Activated CD8-positive, alpha-beta memory T cell treated with anti-CD3 and anti-CD28 coated beads for 48 hours (primary cell): ENCODE measurements at regions not wholly inside any gene's neighbourhood (a gene's known extent, or its start where the extent isn't known, plus 50 kb on each side); places are given as distances from the start of the nearest gene placed in this dataset.

Experiments used
- DNase-seq, 3 experiments: peaks; one replicate each; pipeline ENCODE4 v3.0.0-alpha.2; 2020; ENCODE audit warnings: low read depth in 2 of 3, low spot score in 2 of 3

DNA sequence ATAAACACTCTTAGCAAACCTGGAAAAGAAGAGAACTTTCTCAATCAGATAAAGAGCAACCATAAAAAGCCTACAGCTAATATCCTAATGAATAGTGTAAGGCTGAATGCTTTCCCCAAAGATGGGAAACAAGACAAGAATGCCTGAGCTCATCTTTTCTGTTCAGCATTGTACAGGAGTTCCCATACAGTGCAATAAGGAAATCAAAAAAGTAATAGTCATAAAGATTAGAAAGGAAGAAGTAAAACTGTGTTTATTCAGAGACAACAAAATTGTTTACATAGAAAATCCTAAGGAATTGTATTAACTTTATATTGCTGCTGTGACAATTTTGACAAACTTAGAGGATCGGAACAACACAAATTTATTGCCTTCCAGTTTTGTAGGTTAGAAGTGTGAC lies 330.7 kb upstream of the SLC24A2 start:
- no peak for DNase-seq

- DNase-seq: no peak
These were observed 329.1 kb upstream of the SLC24A2 start for GRCh38 chr9:20117986-20118385.

- no peak for DNase-seq
These were observed 328.6 kb upstream of the SLC24A2 start for GRCh38 chr9:20117482-20117881.

DNA sequence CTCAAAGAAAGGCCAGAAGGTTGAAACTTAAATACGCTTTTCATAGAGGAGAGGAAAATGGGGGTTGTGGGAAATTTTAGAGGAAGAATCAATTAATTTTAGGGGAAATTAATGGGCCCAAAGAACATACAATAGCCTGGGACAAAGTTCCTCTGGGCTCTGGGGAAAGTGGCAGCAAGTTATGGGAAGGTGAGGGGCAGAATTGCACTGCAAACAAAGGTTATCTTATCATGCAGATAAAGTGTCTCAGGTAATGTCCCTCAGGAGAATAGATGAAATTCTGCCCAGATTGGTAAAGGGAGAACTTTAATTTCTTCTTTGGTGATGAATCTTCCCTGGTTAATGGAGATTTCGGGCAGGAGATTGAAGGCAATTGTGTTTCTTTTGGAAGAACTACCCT lies 326.1 kb upstream of the SLC24A2 start:
- no peak for DNase-seq

- no peak for DNase-seq
These were observed 323.5 kb upstream of the SLC24A2 start for GRCh38 chr9:20112205-20112783.

DNA sequence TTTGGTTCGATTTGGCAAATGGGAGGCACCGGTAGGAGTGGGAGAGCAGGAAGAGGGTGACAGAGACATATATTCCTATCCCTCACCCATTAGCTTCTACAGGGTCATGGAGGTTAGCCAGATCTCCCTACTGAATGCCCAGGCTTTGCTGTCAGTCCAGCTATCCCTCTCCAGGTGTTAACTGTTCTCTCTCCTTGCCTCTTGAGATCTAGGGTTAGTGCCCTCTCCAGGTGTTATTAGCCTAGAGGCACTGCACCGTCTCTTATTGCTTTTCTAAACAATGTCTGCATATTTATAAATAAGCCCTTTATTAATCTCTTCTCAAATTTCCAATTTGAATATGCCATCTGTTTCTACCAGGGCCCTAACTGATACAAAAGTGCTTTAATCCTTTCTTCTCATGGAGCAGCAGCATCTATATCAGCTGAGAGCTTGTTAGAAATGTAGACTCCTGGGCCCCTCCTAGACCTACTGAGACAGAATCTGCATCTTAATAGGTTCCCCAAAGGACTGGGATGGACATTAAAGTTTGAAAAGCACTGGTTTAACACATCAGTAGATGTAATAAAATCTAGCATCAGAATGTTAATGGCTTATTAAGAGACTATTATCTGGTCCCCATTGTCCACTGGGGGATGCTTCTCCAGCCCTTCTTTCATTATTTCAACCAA lies 322.5 kb upstream of the SLC24A2 start:
- no peak for DNase-seq

- no peak for DNase-seq
These were observed 306.7 kb upstream of the SLC24A2 start for GRCh38 chr9:20095430-20096092.

DNA sequence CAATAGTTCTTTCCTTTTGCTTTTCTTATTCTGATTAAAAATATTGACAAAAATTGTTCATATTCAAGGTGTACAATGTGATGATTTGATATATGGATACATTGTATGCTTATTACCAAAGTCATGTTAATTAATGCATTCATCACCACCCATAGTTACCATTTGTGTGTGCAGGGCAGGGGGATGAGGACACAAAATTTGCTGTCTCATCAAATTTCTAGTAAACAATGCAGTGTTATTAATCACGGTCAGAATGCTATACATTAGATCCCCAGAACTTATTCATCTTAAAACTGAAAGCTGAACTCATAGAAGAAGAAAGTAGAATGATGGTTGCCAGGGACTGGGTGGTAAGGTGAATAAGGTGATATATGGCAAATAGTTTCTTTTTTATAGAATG lies 303.7 kb upstream of the SLC24A2 start:
- DNase-seq: no peak

- DNase-seq: no peak
These were observed 298.6 kb upstream of the SLC24A2 start for GRCh38 chr9:20087481-20087880.

GRCh38 chr9:20085842-20086241 lies 297.0 kb upstream of the SLC24A2 start:
- no peak for DNase-seq

DNA sequence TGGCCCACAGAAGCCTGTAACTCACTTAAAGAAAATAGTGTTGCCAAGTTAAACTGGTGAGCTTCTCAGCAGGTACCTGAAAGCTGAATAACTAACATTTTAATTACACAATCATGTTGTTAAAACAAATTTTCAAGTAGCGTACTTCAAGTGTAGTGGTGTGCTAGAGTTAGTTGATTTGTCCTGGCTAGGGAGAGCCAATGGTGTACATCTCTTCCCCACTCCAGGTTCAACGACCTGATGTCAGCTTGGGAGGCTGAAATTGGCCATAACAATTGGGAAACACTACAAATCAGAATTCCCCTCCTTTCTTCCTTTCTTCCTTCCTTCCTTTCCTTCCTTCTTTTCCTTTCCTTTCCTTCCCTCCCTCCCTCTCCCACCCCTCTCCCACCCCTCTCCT lies 295.3 kb upstream of the SLC24A2 start:
- no peak for DNase-seq

DNA sequence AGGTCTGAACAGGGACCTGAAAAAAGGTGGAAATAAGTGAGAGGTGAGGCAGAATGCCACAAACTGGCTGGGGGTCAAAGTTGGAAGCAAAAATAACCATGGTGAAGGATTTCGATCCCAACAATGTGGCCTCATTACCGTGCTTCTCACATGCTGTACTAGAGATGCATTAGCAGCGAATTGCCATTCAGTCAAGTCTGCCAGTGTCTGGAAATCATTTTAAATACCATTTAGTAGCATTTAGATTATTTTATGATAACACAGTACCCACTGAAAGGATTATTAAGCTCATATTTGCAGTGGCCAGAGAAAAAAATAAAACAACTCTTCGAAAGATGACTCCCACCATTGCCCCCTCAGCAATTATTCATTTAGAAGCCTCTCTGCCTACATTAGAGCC lies 294.6 kb upstream of the SLC24A2 start:
- DNase-seq: no peak

- no peak for DNase-seq
These were observed 294.0 kb upstream of the SLC24A2 start for GRCh38 chr9:20082831-20083230.

DNA sequence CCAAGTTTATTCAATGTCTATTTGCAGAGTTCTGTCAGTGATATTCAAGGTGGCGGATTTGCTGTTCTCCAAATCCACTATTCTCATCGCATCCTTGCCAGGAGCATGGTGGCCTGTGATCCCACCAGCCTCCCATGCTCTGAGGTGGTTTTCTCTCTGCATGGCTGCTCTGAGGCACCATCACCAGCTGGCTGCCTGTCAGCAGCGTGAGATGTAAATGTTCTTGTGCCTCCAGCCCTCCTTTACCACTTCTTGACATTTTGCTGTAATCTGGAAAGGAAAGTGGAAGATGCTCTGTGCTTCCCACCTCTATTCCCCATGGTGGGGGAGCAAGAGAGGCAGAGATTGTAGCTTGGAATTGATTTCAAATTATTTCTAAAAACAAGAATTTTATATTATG lies 293.6 kb upstream of the SLC24A2 start:
- DNase-seq: no peak

DNA sequence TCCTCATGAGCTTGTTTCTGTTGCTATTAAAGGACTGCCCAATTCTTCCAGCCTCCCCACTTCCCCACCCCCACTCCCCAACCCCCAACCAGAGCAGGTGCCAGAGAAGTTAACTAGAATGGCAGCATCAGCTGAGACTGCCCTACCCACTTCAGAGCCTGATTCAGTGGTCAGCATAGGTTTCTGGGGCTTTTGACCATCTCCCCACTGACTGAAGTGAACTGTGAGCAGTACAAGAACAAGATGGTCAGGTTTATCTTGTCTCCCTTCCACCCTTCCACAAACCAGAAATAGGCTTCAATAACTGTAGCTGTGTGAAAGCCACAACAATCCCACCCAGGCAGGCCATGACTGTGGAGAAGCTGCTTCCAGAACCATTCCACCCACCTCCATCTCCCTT lies 289.4 kb upstream of the SLC24A2 start:
- no peak for DNase-seq

DNA sequence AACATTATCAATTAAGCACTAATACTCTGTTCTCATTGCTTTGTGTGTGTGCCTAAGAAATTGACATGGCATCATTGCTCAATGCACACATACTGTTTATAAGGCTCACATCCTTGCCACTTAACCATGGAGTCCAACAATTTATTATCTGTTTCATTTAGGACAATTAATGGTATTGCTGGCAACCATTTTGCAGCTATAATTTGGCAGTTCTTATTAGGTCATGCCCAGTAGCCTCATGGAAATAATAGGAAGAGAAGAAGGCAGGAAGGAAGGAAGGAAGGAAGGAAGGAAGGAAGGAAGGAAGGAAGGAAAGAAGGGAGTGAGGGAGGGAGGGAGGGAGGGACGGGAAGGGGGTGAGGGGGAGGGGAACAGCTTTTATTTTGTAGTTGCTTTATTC lies 285.5 kb upstream of the SLC24A2 start:
- DNase-seq: no peak

- DNase-seq: no peak
These were observed 281.5 kb upstream of the SLC24A2 start for GRCh38 chr9:20070336-20070735.

- DNase-seq: no peak
These were observed 277.2 kb upstream of the SLC24A2 start for GRCh38 chr9:20065796-20066700.

DNA sequence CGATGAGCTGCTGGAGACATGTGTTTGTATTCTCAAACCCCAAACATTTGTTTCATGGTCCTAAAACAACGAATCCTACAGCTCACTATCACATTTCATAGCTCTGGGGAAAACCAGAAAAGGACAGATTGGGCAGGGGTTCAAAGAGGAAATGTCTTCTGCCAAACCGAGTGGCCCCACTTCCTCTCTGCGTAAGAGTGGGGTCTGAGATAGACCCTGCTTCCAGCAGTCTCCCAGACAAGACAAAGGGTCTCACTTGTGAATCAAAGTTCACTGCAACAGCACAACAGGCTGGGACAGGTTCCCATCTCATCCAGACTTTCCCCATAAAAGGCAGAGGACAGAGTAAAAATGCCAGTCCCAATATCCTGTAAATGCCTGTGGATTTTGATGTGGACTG lies 276.2 kb upstream of the SLC24A2 start:
- no peak for DNase-seq

DNA sequence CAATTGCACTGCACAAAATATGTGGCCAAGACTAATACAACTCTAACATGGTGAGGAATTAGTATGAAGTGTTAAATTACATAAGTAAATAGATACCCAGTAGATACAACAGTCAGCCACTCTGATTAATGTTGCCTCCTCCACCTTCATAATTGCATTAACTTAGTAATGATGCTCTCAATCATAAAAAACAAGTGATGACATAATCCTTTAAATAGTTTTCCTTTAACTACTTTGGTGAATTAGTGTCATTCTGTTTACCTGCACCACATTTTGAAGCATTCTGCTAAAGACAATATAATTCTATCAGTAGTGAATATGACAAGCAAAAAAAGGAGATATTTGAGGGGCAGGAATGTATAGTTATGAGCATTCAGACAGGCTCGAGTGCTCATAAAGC lies 265.9 kb upstream of the SLC24A2 start:
- DNase-seq: no peak

GRCh38 chr9:20048985-20049384 lies 260.1 kb upstream of the SLC24A2 start:
- no peak for DNase-seq

DNA sequence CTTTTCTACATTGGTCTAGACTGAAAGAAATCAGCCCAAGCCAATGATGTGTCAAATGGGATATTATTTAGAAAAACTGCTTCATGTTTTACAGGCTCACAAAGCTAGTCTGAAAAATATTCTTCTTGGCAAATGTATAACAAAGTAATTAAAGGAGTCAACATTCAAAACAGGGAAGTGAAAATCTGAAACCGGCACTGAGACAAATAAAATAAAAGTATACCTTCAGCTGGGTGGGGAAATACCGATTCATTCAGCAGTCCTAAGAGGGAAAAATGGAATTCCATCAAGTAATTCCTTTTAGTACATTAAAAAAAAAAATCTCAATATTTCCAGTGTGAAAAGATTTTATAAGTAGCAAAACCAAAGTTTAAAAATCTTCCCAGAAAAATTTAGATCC lies 259.6 kb upstream of the SLC24A2 start:
- no peak for DNase-seq
